ENCODE measurements at regions not wholly inside any gene's neighbourhood (a gene's known extent, or its start where the extent isn't known, plus 50 kb on each side); places are given as distances from the start of the nearest gene placed in this dataset.

- no peak for TF ChIP-seq ZNF384 (IDR thresholded peaks at IDR 0.05)
- no peak for TF ChIP-seq SP1 (IDR thresholded peaks at IDR 0.05)
- no peak for TF ChIP-seq NFRKB (IDR thresholded peaks at IDR 0.05)
- TF ChIP-seq FOXM1 (IDR thresholded peaks at IDR 0.05; ENCODE audit: borderline replicate concordance) = no peak
- TF ChIP-seq SUZ12 (IDR thresholded peaks at IDR 0.05) = no peak
- no peak for TF ChIP-seq FOXA1 (IDR thresholded peaks at IDR 0.05)
Measured at GRCh38 chr5:115366223-115366622, 69.8 kb upstream of the CCDC112 start.

Data from HEK293T (cell line).